NCI-H345 treated with DMSO at 0.1 percent for 48 hours (cell line): ENCODE measurements at regions not wholly inside any gene's neighbourhood (a gene's known extent, or its start where the extent isn't known, plus 50 kb on each side); places are given as distances from the start of the nearest gene placed in this dataset.
"Not testable (repeated sequence)": the region's sequence is repeated elsewhere in the genome, so short reads cannot be mapped to it uniquely, and the experiment has no call there.

Experiments used
- DNase-seq: peaks from one replicate; lab custom pipeline; 2025; ENCODE audit not compliant: unreplicated experiment; lab: John Stamatoyannopoulos, UW

- no peak for DNase-seq
Measured at GRCh38 chr11:97502201-97502600, 1112.4 kb downstream of the JRKL start.

- no peak for DNase-seq
Measured at GRCh38 chr11:97506076-97506759, 1116.4 kb downstream of the JRKL start.

GRCh38 chr11:97514446-97514845 lies 1124.6 kb downstream of the JRKL start:
- no peak for DNase-seq

GRCh38 chr11:97516688-97517087 lies 1126.9 kb downstream of the JRKL start:
- no peak for DNase-seq

DNA sequence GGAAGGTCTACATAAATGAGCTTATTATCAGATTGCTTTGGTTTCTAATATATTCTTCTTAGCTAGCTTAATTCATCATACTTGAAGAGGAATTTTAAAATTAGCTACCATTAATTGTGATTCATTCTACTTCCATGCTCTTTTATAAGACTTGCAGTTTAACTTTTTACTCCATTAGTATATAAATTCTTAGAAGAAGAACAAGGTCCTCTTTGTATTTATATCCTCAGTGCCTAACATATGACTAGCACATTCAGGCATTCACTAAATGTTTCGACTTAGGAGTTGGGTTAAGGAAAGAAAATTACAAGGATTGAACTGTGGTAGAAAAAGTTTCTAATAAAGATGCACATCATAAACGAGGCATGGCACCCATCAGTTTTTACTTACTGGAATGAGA lies 1135.5 kb downstream of the JRKL start:
- DNase-seq, result no peak

- no peak for DNase-seq
Measured at GRCh38 chr11:97537407-97538150, 1147.8 kb downstream of the JRKL start.

DNA sequence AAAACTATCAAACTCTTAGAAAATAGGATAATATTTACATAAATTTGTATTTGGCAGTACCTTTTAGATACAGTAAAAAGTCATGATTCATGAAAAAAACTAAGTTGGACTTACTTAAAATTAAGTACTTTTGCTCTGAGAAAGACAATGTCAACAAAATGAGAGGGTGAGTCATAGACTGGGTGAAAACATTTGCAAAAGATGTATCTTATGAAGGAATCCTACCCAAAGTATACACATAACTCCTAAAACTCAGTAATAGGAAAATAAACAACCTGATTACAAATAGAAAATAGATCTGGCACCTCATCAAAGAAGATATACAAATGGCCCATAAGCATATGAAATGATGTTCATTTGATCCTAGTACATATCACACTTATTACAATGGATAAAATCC lies 1154.6 kb downstream of the JRKL start:
- no peak for DNase-seq

DNA sequence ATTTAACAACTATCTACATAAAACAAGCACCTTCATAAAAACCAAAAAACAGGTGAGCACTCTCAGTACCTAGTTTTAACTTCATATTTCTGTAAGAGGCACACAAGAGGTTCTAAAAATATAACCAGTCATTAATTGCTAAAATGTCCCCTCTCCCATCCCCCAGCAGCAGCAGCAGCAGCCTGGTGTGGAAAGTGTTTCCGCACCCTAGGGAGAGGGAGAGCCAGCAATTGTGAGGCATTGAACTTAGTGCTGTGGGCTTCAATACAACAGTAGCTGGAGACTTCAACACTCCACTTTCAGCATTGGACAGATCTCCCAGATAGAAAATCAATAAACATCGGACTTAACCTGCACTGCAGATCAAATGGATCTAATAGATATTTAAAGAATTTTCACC lies 1158.5 kb downstream of the JRKL start:
- DNase-seq, result no peak

GRCh38 chr11:97557399-97557798 lies 1167.6 kb downstream of the JRKL start:
- DNase-seq, result no peak

- no peak for DNase-seq
Measured at GRCh38 chr11:97567801-97568200, 1178.0 kb downstream of the JRKL start.

DNA sequence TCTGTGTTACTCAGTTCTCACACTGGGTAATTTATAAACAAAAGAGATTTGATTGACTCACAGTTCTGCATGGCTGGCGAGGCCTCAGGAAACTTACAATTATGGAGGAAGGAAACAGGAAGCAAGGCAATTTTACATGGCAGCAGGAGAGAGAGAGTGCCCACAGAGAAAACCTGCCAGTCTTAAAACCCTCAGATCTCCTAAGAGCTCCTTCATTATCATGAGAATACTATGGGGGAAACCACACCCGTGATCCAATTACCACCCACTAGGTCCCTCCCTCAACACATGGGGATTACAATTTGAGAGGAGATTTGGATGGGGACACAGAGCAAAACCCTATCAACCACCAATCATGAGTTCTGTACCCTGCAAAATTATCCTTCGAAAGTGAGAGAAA lies 1180.8 kb downstream of the JRKL start:
- DNase-seq, result no peak

GRCh38 chr11:97573771-97574170 lies 1184.0 kb downstream of the JRKL start:
- DNase-seq, result not testable (repeated sequence)

GRCh38 chr11:97574976-97575665 lies 1185.3 kb downstream of the JRKL start:
- no peak for DNase-seq

DNA sequence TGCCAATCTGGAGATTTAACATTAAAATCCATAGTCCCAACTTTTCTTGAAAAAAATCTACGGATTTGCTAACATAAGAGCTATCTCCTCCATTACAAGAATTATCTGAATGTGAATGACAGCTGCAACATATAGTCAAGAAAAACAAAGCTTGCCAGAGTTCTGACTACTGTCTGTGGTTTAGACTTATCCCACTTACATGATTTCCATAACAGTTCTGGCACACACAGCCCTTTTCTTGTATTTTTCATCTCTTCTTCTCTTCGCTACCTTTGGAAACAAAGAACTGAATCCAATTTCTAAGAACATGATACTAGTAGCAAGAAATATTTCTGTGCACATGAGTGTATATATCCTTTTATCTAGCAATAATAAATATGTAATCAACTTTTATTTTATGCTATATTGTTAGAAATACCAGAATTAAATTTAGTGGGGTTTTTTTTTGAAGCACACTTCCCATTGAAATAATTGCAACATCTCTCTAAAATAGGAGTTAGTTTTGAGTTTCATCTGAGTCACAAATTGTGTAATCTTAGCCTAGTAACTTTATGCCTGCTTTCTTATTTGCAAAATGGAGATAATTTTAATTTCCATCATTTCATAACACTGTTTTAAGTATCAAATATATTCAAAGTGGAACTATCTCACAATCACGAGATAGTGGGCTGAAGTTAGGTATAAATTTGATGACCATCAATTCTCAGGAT lies 1217.6 kb downstream of the JRKL start:
- no peak for DNase-seq

GRCh38 chr11:97610000-97610399 lies 1220.2 kb downstream of the JRKL start:
- DNase-seq, result no peak

GRCh38 chr11:97610854-97611253 lies 1221.0 kb downstream of the JRKL start:
- DNase-seq, result no peak

DNA sequence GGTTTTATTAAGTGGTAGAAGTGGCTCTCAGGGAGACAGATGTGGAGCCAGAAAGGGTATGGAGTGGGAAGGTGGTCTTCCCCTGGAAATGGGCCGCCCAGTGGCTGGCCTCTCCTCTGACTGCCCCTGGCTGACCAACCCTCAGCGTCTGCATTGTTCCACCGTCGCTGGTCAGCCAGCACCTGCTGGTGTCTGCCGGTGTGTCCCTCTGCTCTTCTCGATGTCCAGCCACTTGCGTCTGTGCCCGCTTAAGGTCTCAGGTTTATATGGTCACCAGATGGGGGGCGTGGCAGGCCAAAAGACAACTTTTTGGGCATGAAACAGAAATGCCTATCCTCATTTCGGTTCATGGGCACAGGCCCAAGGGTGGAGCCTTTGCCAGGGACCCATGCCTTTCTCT lies 1221.5 kb downstream of the JRKL start:
- DNase-seq, result no peak

- no peak for DNase-seq
Measured at GRCh38 chr11:97614606-97615005, 1224.8 kb downstream of the JRKL start.

DNA sequence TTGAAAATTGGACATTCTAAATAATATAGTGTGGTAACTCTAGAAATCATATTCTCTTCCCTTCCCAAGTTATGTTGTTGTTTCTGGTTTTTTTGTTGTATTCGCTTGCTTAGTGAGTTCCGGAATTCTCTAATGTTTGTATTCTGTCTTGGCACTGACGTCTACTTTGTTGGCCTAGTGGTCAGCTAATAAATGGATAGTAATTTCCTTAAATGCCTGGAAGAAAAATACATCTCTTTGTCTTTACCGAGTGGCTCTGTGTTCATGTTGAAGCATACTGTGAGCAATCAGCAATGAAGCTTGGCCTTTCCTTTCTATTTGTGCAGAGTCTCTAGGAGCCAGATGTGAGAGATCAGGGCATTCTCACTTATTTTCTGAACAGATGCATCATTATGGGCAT lies 1225.7 kb downstream of the JRKL start:
- no peak for DNase-seq

- DNase-seq, result no peak
Measured at GRCh38 chr11:97617031-97617430, 1227.2 kb downstream of the JRKL start.

GRCh38 chr11:97620007-97620406 lies 1230.2 kb downstream of the JRKL start:
- DNase-seq, result no peak

GRCh38 chr11:97621282-97621681 lies 1231.5 kb downstream of the JRKL start:
- DNase-seq, result no peak
